T-helper 1 cell (primary cell): ENCODE measurements at regions not wholly inside any gene's neighbourhood (a gene's known extent, or its start where the extent isn't known, plus 50 kb on each side); places are given as distances from the start of the nearest gene placed in this dataset.

Source experiments
- DNase-seq, 5 donors: peaks; one replicate each; pipeline ENCODE4 v3.0.0-alpha.2; 2012 to 2020

- DNase-seq, result no peak
Observed at GRCh38 chr2:16328521-16329190, 337.0 kb downstream of the CYRIA start.

DNA sequence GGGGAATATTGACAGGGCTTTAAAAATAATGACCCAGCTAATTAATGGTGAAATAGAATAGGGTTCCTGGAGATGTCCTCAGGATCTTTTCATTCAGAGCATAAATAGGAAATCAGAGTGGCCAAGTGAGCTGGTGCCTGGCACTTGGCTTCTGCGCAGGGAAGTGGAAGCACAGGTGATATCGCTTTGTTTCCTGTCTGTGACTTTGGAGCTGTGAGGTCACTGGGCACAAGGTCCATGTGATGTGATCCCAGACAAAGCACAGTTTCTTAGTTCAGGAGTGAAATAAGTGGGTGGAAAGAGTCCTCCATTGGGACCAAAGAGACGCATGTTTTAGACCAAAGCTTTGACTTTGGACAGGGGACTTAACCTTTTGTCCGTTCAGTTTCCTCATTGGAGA, 338.3 kb downstream of the CYRIA start:
- DNase-seq, result no peak

DNA sequence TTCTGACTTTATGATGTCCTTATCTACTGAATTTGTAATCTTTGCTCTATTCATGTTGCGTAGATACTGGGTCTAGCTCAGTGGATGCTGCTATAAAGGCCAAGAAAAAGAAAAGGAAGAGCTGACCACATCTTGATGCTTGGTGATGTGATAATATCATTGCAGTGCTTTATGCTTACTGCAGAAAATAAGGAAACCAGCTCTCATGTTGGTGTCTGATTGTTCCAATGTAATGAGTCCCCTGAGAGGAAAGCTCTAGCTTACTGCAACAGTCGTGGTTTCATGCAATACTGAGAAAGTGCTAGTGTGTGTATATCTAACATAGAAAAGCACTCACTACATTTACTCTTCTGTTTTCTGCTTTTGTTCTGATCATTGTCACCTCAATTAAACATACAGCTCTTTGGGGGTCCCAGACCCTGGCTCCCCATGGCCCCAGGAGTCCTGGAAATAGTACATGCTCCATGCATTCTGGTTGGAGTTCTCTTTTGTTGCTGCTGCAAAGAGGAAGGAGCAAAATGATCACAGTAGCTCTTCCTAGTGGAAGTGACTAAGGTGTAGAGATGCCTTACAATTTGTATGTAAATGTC, 338.8 kb downstream of the CYRIA start:
- no peak for DNase-seq

DNA sequence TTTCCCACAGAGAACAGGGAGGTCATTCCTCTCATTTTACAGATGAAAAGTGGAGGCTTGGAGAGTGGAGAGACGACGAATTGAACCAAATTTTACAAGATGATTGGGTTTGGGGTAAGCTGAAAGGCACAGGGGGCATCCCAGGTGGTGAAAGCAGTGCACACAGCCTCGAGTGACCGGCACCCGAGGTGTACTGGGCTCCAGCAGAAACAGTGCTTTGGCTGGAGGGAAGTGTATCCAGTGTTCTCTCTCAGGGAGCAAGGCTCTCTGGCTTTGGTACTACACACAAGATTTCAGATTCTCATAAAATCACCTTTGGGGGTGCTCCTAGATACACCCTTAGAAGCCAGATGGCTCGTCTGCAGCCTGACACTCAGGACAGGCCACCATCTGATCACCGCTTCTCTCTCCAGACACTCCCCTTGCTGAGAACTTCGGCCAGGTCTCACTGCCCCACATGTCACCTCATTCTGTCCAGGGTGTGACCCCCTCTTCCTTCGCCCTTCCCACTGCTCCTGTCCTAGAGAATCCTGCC, 339.6 kb downstream of the CYRIA start:
- DNase-seq, result no peak

- no peak for DNase-seq
Observed at GRCh38 chr2:16325016-16325975, 340.3 kb downstream of the CYRIA start.

- no peak for DNase-seq
Observed at GRCh38 chr2:16324544-16324937, 341.1 kb downstream of the CYRIA start.

DNA sequence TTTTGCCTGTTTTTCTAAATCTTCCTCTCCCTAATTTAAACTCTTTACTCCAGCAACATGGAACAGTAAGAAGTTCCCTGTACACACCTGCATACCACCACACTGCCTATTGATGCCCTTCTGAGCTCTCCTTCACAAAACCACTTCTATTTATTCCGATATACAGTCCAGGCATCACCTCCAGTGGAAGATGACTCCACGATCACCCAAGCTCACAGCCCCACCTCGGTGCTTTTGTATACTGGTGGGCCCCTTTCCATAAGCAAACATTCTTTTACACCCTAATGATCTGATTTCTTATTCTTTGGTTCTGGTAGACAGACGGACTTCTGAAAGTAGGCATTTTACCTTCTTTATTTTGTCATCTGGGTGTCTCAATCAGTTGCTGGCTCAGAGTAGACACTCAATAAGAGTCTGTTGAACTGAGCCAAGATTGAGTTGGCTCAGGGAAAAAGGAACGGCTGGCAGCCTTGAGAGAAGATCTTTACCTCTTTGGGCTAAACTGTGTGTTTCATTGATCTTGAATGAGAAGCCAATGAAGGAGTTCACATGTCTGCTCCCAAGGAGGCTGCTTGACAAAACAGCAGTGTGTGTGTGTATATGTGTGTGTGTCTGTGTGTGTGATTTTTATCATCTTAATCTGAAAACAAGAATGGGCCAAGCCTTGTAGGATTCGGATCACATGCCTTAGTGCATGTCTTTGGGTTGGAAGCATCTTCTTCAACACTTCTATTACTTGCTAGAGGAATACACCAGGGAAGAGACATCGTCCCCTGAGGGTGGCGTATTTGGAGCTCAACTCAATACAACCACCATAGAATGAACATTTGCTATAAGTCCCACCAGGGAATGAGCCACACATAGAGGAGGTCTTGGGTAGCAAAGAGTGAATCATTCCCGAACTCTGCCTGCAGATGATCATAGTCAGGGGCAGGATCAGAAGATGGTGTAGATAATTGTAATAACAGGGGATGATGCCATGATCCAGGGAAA, 341.8 kb downstream of the CYRIA start:
- no peak for DNase-seq

GRCh38 chr2:16323126-16323520, 342.5 kb downstream of the CYRIA start:
- no peak for DNase-seq

- DNase-seq, result no peak
Observed at GRCh38 chr2:16322308-16323125, 343.1 kb downstream of the CYRIA start.

- no peak for DNase-seq
Observed at GRCh38 chr2:16321872-16322271, 343.8 kb downstream of the CYRIA start.

DNA sequence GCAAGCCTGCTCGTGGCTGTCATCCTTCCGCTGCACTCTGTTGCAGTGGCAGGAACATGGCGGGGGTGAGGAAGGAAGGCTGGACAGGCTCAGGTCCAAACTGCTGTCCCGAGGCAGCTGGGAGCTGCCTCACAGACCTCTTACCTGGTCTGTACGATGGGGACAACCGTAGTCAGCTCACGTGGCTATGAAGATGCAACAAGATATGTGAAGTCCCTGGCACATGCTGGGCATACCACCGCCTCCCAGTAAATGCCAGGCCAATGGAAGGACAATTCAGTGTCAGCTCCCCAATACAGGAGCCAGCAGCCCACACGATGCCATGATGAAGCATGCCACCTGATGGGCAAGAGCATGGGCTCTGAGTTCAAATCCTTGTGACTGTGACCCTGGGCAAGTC, 344.4 kb downstream of the CYRIA start:
- DNase-seq, result no peak

DNA sequence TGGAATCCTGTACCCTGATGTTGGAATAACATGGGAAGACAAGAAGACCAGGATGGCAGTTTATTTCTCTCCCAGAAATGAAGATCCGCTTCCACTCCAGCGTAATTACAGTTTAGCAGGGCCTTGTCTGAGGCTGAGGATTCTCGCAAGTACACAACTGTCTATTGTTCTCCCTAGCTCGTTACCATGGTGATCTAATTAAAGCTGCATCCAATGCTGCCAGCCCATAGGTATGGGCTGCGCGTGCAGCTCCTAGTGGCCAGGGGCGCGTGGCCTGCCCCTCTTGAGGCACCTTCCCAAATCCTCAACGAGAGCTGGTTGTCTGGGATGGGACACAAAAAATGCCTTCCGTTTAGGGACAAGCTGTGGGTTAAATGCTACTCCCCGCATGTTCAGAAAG, 344.9 kb downstream of the CYRIA start:
- no peak for DNase-seq

GRCh38 chr2:16319551-16320121, 346.0 kb downstream of the CYRIA start:
- DNase-seq, result no peak

GRCh38 chr2:16318474-16319195, 347.0 kb downstream of the CYRIA start:
- no peak for DNase-seq

- no peak for DNase-seq
Observed at GRCh38 chr2:16318051-16318450, 347.6 kb downstream of the CYRIA start.

GRCh38 chr2:16317211-16317830, 348.3 kb downstream of the CYRIA start:
- DNase-seq, result no peak

GRCh38 chr2:16316456-16317210, 349.0 kb downstream of the CYRIA start:
- no peak for DNase-seq

DNA sequence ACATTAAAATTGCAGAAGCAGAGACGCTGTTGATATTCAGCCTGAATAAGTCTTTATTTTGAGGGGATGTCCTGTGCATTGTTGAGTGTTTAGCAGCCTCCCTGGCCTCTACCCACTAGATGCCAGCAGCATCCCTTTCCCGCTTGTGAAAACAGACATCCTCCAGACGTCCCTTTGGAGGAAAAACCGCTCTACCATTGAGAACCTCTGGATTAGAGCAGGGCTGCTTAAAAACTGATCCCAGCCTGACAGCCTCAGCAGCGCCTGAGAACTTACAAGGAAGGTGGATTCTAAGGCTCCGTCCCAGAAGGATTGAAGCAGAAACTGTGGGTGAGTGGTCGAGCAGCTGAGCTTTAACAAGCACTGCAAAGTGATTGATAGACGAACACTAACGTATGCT, 349.7 kb downstream of the CYRIA start:
- DNase-seq, result no peak

- DNase-seq, result no peak
Observed at GRCh38 chr2:16315458-16315835, 350.2 kb downstream of the CYRIA start.
